H1 (cell line): ENCODE measurements at regions not wholly inside any gene's neighbourhood (a gene's known extent, or its start where the extent isn't known, plus 50 kb on each side); places are given as distances from the start of the nearest gene placed in this dataset.

ENCODE experiments used
- RBBP5 ChIP-seq: IDR thresholded peaks from 2 replicates; pipeline ENCODE4 v1.7.1; 2012; ENCODE audit warnings: low read depth, mild to moderate bottlenecking, inconsistent platforms, low read length, moderate library complexity, borderline replicate concordance
- SAP30 ChIP-seq: fragments of 300-600 bp; sonication (generic); IDR thresholded peaks from 2 replicates; pipeline ENCODE4 v1.7.1; 2012; ENCODE audit warnings: low read length, moderate library complexity, mild to moderate bottlenecking, inconsistent platforms; ENCODE audit not compliant: insufficient read depth, insufficient replicate concordance
- YY1 ChIP-seq: IDR thresholded peaks from 2 replicates; pipeline ENCODE4 v1.6.1; 2011; ENCODE audit warnings: low read depth, mild to moderate bottlenecking, low read length

- TF ChIP-seq YY1 (no peak), RBBP5 (no peak), SAP30 (no peak)
Observed at GRCh38 chr18:7358989-7359726, 128.3 kb downstream of the LRRC30 start (continued).
